GM21723 (cell line): ENCODE measurements at regions not wholly inside any gene's neighbourhood (a gene's known extent, or its start where the extent isn't known, plus 50 kb on each side); places are given as distances from the start of the nearest gene placed in this dataset.

Experiments
- ATAC-seq: cut with Tn5 transposase; IDR thresholded peaks from one replicate; pipeline ENCODE4 v1.9.1; 2021; ENCODE audit warnings: mild to moderate bottlenecking, moderate library complexity; ENCODE audit not compliant: unreplicated experiment

DNA sequence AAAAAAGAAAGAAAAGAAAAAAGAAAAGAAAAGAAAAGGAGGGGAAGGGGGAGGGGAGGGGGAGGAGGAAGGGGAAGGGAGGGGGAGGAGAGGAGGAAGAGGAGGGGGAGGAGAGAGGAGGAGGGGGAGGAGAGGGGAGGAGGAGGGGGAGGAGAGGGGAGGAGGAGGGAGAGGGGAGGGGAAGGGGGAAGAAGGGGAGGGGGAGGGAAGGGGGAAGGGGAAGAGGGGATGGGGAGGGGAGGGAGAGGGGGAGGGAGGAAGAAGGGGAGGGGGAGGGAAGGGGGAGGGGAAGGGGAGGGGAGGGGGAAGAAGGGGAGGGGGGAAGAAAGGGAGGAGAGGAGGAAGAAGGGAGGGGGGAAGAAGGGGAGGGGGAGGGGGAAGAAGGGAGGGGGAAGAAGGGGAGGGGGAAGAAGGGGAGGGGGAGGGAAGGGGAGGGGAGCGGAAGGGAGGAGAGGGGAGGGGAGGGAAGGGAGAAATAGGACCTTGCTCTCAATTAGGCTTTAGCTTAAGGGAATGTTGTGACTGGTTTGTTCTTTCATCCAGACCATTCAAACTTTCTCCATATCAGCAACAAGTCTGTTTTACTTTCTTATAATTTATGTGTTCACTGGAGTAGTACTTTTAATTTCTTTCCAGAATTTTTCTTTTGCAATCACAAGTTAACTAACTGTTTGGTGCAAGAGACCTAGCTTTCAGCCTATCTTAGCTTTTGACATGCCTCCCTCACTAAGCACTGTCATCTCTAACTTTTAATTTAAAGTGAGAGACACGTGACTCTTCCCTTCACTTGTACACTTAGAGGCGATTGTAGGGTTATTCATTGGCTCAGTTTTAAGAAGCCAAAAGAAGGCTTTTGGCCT lies 76.5 kb upstream of the EGLN3 start:
- no peak for ATAC-seq

DNA sequence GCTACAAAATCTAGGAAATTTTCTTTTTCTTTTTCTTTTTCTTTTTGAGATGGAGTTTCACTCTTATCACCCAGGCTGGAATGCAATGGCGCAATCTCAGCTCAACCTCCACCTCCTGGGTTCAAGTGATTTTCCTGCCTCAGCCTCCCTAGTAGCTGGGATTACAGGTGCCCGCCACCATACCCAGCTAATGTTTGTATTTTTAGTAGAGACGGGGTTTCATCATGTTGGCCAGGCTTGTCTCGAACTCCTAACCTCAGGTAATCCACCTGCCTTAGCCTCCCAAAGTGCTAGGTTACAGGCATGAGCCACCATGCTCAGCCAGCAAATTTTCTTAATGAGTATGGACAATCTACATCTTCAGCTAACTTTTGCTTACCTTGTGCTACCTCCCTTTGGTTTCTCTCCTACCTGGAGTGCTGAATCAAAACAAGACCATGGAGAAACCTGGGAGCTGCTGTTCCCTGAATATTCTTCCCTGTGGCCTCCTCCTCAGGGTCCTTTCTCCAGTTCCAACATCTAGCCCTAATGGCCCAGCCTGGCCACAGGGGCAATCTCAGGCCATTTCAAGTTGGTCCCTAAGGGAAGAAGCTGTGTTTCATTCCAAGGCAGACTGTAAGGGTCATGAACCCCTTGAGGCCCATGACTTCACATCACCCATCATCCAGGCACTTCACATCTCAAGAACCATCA lies 74.6 kb upstream of the EGLN3 start:
- no peak for ATAC-seq

DNA sequence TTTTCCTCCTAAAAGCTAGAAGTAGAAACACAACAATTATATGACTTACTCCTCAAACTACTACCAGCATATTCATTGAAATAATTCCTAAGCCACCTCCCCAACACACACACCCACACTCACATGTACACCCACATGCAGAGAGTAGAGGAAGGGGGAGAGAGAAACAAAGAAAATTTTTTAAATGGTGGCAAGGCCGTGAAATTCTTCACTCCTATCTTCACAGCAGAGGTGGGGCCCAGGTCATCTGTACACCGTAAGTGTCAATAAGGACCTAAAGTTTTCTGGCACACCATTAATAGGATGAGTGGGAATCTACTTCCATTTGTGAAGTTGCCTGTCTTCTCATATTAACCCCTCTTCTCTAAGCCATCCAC lies 73.9 kb upstream of the EGLN3 start:
- ATAC-seq: no peak

- no peak for ATAC-seq
Measured at GRCh38 chr14:34023824-34024767, 73.2 kb upstream of the EGLN3 start.

DNA sequence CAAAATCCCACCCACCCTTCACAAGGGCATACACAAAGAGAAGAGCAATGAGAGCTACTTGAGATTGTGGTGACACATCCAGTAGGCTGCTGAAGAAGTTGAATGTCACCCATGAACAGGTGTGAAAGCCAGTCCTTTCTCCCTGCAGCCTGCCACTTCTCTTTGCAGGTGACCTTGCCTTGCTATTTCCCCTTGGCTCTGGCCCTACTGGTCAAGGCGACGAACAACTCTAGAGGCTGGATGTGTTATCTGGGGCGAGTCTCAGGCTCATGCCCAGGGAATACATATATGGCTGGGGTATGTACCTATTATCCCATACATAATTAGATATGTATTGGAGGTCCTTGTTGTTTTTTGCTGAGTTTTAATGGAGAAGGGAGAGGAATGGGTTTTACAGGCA lies 70.2 kb upstream of the EGLN3 start:
- no peak for ATAC-seq

DNA sequence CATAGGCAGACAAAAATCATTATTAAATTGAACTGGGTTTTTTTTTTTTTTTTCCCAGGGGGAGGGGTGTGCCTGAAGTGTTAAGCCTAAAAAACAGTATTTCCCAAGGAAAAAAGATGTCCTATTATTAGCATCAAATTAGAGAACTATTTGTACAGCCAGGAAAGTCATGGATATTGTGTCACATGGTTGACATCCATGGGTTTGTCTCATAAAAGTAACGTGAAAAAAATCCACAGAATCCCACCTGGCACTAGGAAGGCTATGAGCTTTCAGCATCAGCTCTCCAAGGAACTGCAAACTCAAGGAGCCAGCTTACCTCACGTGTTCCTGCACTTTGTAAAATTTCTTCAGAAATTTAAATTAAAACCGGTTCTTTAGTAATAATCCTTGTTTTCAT lies 69.1 kb upstream of the EGLN3 start:
- ATAC-seq: no peak

DNA sequence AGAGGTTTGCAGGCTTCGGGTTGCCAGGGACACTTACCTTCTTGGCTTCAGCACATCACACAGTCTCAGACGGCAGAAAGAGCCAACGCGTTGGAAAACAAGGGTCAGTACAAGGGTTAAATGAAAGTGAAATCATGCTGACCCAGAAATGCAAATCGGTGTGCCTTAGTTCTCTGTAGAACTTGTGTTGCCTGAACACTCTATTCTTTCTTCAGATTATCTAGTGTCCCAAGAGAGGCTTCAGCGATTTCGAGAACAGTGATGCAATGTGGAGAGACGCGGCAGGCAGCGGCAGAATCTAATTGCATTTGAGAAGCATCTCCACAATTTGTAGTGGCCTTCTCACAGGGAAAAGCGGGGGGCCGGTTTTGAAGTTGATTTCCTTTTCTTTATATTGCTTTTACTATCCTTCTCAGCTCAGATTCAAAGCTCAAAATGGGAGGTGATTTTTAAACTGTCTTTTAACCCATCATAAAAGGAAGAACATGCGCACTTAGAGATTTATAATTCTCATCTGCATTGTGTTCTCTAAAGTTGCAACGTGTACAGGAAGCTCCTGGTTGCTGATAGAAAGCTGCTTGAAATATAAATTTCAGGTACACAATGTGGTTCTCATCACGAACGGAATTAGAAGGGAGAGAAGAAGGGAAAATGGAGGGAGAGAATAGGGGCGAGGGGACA lies 67.8 kb upstream of the EGLN3 start:
- ATAC-seq: peak; percentile 86

- peak; percentile 32 for ATAC-seq
Measured at GRCh38 chr14:34018125-34018524, 67.3 kb upstream of the EGLN3 start.

DNA sequence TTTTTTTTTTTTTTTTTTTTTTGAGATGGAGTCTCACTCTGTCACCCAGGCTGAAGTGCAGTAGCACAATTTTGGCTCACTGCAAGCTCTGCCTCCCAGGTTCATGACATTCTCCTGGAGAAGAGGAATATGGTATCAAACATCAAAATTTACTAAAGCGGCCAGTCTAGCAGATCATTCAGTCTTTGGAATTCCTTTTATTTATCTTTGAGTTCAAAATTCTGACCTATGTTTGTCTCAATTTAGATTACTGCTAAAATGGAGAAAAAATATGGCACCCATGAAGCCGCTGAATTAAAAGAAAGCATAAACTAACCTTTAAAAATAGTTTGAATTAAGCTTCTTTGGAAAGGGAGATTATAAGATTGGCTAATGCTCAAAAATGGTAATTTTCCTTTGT lies 64.5 kb upstream of the EGLN3 start:
- ATAC-seq: no peak

- ATAC-seq: no peak
Measured at GRCh38 chr14:34014936-34015335, 64.1 kb upstream of the EGLN3 start.

- ATAC-seq: peak; percentile 50
Measured at GRCh38 chr14:34013721-34014060, 62.8 kb upstream of the EGLN3 start.

GRCh38 chr14:34012978-34013720 lies 62.3 kb upstream of the EGLN3 start:
- peak; percentile 84 for ATAC-seq

DNA sequence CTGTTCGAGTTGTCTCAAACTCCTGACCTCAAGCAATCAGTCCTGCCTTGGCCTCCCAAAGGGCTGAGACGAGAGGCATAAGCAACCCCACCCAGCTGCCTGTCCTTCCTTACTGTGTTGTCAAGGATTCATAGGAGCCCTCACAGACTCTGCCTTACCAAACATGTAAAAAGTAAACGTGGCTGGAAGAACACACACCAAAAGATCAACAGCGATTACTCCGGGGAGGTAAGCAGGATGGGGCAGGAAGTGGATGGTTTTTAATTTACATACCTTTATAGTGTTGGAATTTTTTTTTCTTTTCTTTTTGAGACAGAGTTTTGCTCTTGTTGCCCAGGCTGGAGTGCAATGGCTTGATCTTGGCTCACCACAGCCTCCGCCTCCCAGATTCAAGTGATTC lies 61.5 kb upstream of the EGLN3 start:
- ATAC-seq: no peak

DNA sequence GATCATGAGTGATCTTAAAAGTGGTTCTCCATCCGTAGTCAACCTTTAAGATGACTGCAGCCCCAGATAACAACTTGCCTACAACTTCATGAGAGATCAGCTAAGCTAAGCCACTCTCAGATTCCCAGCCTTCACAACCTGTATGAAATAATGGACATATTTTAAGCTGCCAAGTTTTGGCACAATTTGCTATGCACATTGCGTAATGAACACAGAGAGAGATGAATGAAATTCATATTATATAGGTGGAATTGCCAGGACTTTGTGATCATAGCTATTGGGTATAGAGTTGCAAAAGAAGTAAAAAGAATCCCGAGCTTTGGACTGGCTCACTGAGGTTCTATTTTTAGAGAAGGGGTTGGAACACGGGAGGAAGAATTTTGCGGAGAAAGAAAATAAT lies 59.1 kb upstream of the EGLN3 start:
- ATAC-seq: no peak

GRCh38 chr14:34007902-34008301 lies 57.0 kb upstream of the EGLN3 start:
- no peak for ATAC-seq

DNA sequence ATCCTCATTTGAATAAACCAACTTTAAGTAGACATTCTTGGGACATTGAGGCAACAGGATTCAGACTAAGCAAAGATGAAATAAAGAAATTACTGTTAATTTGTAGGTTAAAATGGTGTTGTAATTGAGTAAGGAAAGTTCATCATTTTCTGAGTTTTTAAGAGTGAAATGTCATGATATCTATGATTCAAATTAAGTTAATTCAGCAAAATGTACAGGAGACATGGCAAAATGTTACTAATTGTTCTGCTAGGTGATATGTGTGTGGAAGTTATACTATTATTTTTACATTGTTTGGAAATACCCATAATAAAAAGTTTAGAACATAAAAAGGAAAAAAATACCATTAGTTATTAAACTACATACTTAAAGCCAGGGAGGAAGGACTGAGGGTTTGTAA lies 55.0 kb upstream of the EGLN3 start:
- no peak for ATAC-seq

- no peak for ATAC-seq
Measured at GRCh38 chr14:34004881-34005280, 54.0 kb upstream of the EGLN3 start.

DNA sequence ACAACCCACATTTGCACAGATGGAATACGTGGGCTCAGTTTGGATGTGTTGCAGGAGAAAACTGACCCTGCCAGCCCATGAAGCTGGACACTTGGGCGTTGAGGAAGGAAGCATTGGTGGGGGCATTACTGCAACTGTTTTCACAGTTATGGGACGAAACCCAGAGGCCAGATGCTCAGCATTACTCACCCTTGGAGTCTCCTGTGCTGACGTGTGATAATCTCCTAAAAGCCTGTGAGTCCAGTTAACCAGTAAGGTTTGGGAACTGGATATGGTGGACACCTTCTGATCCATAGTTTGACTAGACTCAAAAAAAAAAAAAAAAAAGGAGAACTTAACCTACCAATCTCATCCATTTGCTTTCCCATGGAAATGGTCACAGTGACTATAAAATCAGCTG lies 52.8 kb upstream of the EGLN3 start:
- peak; percentile 26 for ATAC-seq

- peak; percentile 69 for ATAC-seq
Measured at GRCh38 chr14:34003082-34003668, 52.3 kb upstream of the EGLN3 start.
